Caco-2 (cell line): ENCODE measurements at regions not wholly inside any gene's neighbourhood (a gene's known extent, or its start where the extent isn't known, plus 50 kb on each side); places are given as distances from the start of the nearest gene placed in this dataset.
"Not testable (repeated sequence)": the region's sequence is repeated elsewhere in the genome, so short reads cannot be mapped to it uniquely, and the experiment has no call there.

Experiments used
- BruUV-seq: library from RNA; stranded (reverse); fragments of 400-500 nt; replicated peaks from 2 replicates; lab custom pipeline; 2021; lab: Mats Ljungman, UMichigan
- CTCF ChIA-PET: fragments of 300-600 bp; sonication (Branson Sonifier 250); formaldehyde crosslinking; loops from one replicate; lab custom pipeline; 2022; ENCODE audit warnings: antibody characterized with exemption; lab: Charles Lee
- POLR2A ChIA-PET: fragments of 300-600 bp; sonication (Branson Sonifier 250); formaldehyde crosslinking; loops from one replicate; lab custom pipeline; 2022; ENCODE audit warnings: antibody characterized with exemption; lab: Charles Lee
- DNase-seq, 2 experiments: peaks; one replicate each; pipeline versions ENCODE4 v3.0.0 to v3.0.0-alpha.2; 2020 to 2022
- H3K27me3 ChIP-seq: replicated peaks from 2 replicates; pipeline ENCODE4 v1.6.0; 2011; ENCODE audit warnings: low read length; ENCODE audit not compliant: control insufficient read depth, insufficient read depth
- H3K36me3 ChIP-seq: 2 replicates; pipeline ENCODE4 v1.5.1; 2011; ENCODE audit warnings: low read length; ENCODE audit not compliant: control insufficient read depth, insufficient read depth
- H3K4me1 ChIP-seq: fragments of 250-450 bp; sonication (Bioruptor Pico); 2 replicates; pipeline ENCODE4 v1.5.1; 2020; ENCODE audit warnings: mild to moderate bottlenecking
- H3K4me3 ChIP-seq: 2 replicates; pipeline ENCODE4 v1.5.1; 2011; ENCODE audit warnings: low read depth, mild to moderate bottlenecking, control low read depth, low read length
- H3K9me3 ChIP-seq: fragments of 250-450 bp; sonication (Bioruptor Pico); 2 replicates; pipeline ENCODE4 v1.5.1; 2020; ENCODE audit warnings: mild to moderate bottlenecking, moderate library complexity
- H3K27ac Mint-ChIP-seq: one replicate; pipeline ENCODE4 v1.8.0; 2022; ENCODE audit warnings: mixed read lengths; ENCODE audit not compliant: unreplicated experiment
- H3K27me3 Mint-ChIP-seq: one replicate; pipeline ENCODE4 v1.8.0; 2022; ENCODE audit warnings: mixed read lengths; ENCODE audit not compliant: insufficient read depth, unreplicated experiment
- H3K36me3 Mint-ChIP-seq: one replicate; pipeline ENCODE4 v1.8.0; 2022; ENCODE audit warnings: mild to moderate bottlenecking, mixed read lengths; ENCODE audit not compliant: insufficient read depth, unreplicated experiment
- H3K4me1 Mint-ChIP-seq: one replicate; pipeline ENCODE4 v1.8.0; 2022; ENCODE audit warnings: low read depth, mixed read lengths; ENCODE audit not compliant: unreplicated experiment
- H3K4me3 Mint-ChIP-seq: one replicate; pipeline ENCODE4 v1.8.0; 2022; ENCODE audit warnings: mild to moderate bottlenecking, moderate library complexity, mixed read lengths; ENCODE audit not compliant: unreplicated experiment
- H3K9me3 Mint-ChIP-seq: one replicate; pipeline ENCODE4 v1.8.0; 2022; ENCODE audit warnings: mixed read lengths; ENCODE audit not compliant: unreplicated experiment
- CTCF ChIP-seq, 2 experiments: fragments of 200-600 bp in 1 of 2; IDR thresholded peaks; 1 replicate in 1 of 2; 2 replicates in 1 of 2; pipeline versions ENCODE4 v1.5.1 to v1.8.0; 2011 to 2022; ENCODE audit warnings: antibody characterized with exemption in 1 of 2, control low read depth in 1 of 2, inconsistent platforms in 1 of 2, low read depth in 1 of 2, low read length in 1 of 2, mild to moderate bottlenecking in 1 of 2, moderate library complexity in 1 of 2; ENCODE audit not compliant: insufficient read depth in 1 of 2, severe bottlenecking in 1 of 2, unreplicated experiment in 1 of 2
- intact Hi-C: fragments of 100-400 bp; cut with micrococcal nuclease; formaldehyde crosslinking; loops from one replicate; pipeline ENCODE4 v1.10.0; 2022; ENCODE audit not compliant: unreplicated experiment

GRCh38 chr17:77560381-77560780 is 398.1 kb upstream of the TNRC6C start:
- CTCF ChIA-PET, result no interaction called here
- BruUV-seq, result no TSS peak
- H3K27me3 ChIP-seq, result peaks cover 2% of the 10 kb centered on the region; the same call in 1 of the 2 replicates

DNA sequence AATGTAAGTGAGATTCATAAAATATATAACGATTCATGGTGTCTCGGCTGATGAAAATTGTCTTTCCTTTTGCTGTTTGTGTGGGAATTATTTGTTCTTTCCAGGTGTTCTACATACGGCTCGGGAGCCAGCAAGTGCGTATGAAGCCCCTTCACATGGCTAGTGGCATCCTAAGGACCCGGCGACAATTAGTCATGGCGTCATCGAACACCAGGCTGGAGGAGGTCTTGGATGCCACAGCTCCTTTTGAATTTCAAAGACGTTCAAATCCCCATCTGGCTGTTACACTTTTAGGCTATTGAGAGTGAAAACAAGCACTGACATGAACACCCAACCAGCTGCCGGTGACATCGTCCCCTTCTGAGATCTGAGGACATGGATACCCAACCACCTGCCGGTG is 397.7 kb upstream of the TNRC6C start:
- H3K4me1 Mint-ChIP-seq, result peaks cover 12% of the 10 kb centered on the region
- H3K27ac Mint-ChIP-seq, result no peak overlapping the region
- peaks cover 22% of the 10 kb centered on the region for H3K27me3 Mint-ChIP-seq
- peaks cover 2% of the 10 kb centered on the region; the same call in 1 of the 2 replicates for H3K27me3 ChIP-seq
- H3K9me3 ChIP-seq, result no peaks in the 10 kb centered on the region
- no peaks in the 10 kb centered on the region for H3K36me3 ChIP-seq
- BruUV-seq, result no TSS peak
- TF ChIP-seq CTCF (IDR thresholded peaks at IDR 0.05; ENCODE audit: insufficient read depth in 1 of 2, low read depth in 1 of 2, low read length in 1 of 2, severe bottlenecking in 1 of 2, unreplicated experiment in 1 of 2), result no peak
- no peaks in the 10 kb centered on the region for H3K36me3 Mint-ChIP-seq
- DNase-seq, result no peak
- H3K4me1 ChIP-seq, result no peaks in the 10 kb centered on the region
- CTCF ChIA-PET, result no interaction called here
- intact Hi-C loops, result no loop called here
- no peaks in the 10 kb centered on the region for H3K9me3 Mint-ChIP-seq
- no peak overlapping the region for H3K4me3 Mint-ChIP-seq
- POLR2A ChIA-PET, result no interaction called here
- no peak overlapping the region for H3K4me3 ChIP-seq

More at GRCh38 chr17:77560381-77560780, 398.1 kb upstream of the TNRC6C start:
- TF ChIP-seq CTCF (IDR thresholded peaks at IDR 0.05; ENCODE audit: insufficient read depth in 1 of 2, low read depth in 1 of 2, low read length in 1 of 2, severe bottlenecking in 1 of 2, unreplicated experiment in 1 of 2), result no peak
- Mint-ChIP-seq H3K27me3 (peaks cover 21% of the 10 kb centered on the region), H3K4me3 (no peak overlapping the region), H3K4me1 (peaks cover 12% of the 10 kb centered on the region), H3K36me3 (no peaks in the 10 kb centered on the region), H3K9me3 (no peaks in the 10 kb centered on the region), H3K27ac (no peak overlapping the region)
- H3K9me3 ChIP-seq, result no peaks in the 10 kb centered on the region
- H3K4me3 ChIP-seq, result no peak overlapping the region
- intact Hi-C loops, result no loop called here
- no peaks in the 10 kb centered on the region for H3K36me3 ChIP-seq
- H3K4me1 ChIP-seq, result no peaks in the 10 kb centered on the region
- POLR2A ChIA-PET, result no interaction called here
- DNase-seq, result no peak

DNA sequence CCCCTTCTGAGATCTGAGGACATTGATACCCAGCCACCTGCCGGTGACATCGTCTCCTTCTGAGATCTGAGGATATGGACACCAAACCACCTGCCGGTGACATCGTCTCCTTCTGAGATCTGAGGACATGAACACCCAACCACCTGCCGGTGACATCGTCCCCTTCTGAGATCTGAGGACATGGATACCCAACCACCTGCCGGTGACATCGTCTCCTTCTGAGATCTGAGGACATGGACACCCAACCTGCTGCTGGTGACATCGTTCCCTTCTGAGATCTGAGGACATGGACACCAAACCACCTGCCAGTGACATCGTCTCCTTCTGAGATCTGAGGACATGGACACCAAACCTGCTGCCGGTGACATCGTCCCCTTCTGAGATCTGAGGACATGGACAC is 396.1 kb upstream of the TNRC6C start:
- H3K4me1 ChIP-seq, H3K9me3 Mint-ChIP-seq, H3K4me3 Mint-ChIP-seq, BruUV-seq, H3K9me3 ChIP-seq, CTCF ChIA-PET, POLR2A ChIA-PET, H3K36me3 ChIP-seq, H3K36me3 Mint-ChIP-seq, H3K27me3 ChIP-seq, H3K27ac Mint-ChIP-seq, H3K4me3 ChIP-seq, DNase-seq, intact Hi-C loops: not testable (repeated sequence)
- Mint-ChIP-seq H3K27me3 (peaks cover 19% of the 10 kb centered on the region), H3K4me1 (peaks cover 12% of the 10 kb centered on the region)
